ENCODE measurements at regions not wholly inside any gene's neighbourhood (a gene's known extent, or its start where the extent isn't known, plus 50 kb on each side); places are given as distances from the start of the nearest gene placed in this dataset.

DNA sequence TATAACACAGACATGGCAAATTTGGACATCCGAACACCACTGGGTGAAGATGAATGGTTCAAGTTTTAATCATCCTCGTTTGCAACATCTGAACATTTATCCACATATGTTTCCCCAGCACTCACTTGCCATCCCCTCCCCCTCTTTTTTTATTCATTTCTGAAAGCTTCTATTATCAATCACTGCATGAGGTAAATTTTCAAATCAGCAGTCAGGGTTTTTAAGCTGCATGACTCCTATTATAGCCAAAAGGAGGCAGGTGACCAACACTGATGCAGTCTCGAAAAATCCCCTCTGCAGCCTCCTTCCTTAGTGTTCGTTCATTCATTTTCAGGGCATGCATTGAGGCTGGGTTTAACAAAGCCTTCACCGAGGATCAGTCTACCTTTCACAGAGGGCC, 530.8 kb upstream of the JARID2 start:
- H3K27me3 Mint-ChIP-seq (ENCODE audit: low read depth) = peaks cover 2% of the 10 kb centered on the region
- Histone ChIP-seq H3K18ac (ENCODE audit: insufficient read length, low read depth, low read length) (no peak overlapping the region), H3K27ac (ENCODE audit: insufficient read length, low read depth, low read length) (no peak overlapping the region), H4K5ac (ENCODE audit: insufficient read length, low read depth, low read length) (no peak overlapping the region), H3K4me1 (ENCODE audit: insufficient read depth, low read length) (no peaks in the 10 kb centered on the region), H2BK5ac (ENCODE audit: insufficient read length, low read length) (no peak overlapping the region), H3K9me3 (ENCODE audit: control insufficient read depth, low read depth, low read length) (no peaks in the 10 kb centered on the region), H2BK12ac (ENCODE audit: insufficient read length, low read depth, low read length) (no peak overlapping the region), H4K20me1 (ENCODE audit: control insufficient read depth, insufficient read depth, insufficient read length) (no peaks in the 10 kb centered on the region), H3T11ph (ENCODE audit: low read length) (no peak overlapping the region), H3K9ac (ENCODE audit: extremely low read depth, insufficient read length, low read length) (no peak overlapping the region), H3K23me2 (ENCODE audit: insufficient read length, low read depth, low read length, poor library complexity, severe bottlenecking) (no peaks in the 10 kb centered on the region), H2BK20ac (ENCODE audit: low read depth, low read length, poor library complexity, severe bottlenecking) (no peak overlapping the region), H3K56ac (ENCODE audit: insufficient read length, low read depth, low read length) (no peak overlapping the region), H2BK15ac (ENCODE audit: low read depth, low read length) (no peak overlapping the region), H3K79me2 (ENCODE audit: insufficient read depth, low read length) (no peaks in the 10 kb centered on the region), H4K8ac (replicated peaks; ENCODE audit: insufficient read length, low read depth, low read length) (no peak overlapping the region), H2AFZ (ENCODE audit: low read length) (no peak overlapping the region), H3K4ac (ENCODE audit: low read depth, low read length) (no peak overlapping the region), H3K23ac (ENCODE audit: insufficient read length, low read depth, low read length) (no peak overlapping the region), H3K14ac (ENCODE audit: insufficient read depth, low read length) (no peak overlapping the region), H3K4me2 (ENCODE audit: insufficient read depth, insufficient read length, low read length) (no peak overlapping the region), H3K27me3 (ENCODE audit: insufficient read depth, low read length) (no peaks in the 10 kb centered on the region), H2AK5ac (ENCODE audit: insufficient read length, low read length) (no peak overlapping the region), H2BK120ac (ENCODE audit: low read depth, low read length, poor library complexity, severe bottlenecking) (no peak overlapping the region), H3K79me1 (ENCODE audit: insufficient read depth, low read depth, low read length, poor library complexity, severe bottlenecking) (no peaks in the 10 kb centered on the region), H4K91ac (ENCODE audit: insufficient read length, low read depth, low read length) (no peak overlapping the region)
- H3K4me3 Mint-ChIP-seq = no peak overlapping the region
- peaks cover 0 to 11% (median 5%) of the 10 kb centered on the region in 3 experiments; a peak in 5 of 7 replicates for H3K36me3 Mint-ChIP-seq (ENCODE audit: insufficient read depth in 1 of 3, low read depth in 3 of 3)
- WGBS (ENCODE audit: extremely low coverage, insufficient read length, low lambda C conversion rate) = no CpG with 5 or more reads among the region's 5 CpGs
- TF ChIP-seq, protein P1, sequence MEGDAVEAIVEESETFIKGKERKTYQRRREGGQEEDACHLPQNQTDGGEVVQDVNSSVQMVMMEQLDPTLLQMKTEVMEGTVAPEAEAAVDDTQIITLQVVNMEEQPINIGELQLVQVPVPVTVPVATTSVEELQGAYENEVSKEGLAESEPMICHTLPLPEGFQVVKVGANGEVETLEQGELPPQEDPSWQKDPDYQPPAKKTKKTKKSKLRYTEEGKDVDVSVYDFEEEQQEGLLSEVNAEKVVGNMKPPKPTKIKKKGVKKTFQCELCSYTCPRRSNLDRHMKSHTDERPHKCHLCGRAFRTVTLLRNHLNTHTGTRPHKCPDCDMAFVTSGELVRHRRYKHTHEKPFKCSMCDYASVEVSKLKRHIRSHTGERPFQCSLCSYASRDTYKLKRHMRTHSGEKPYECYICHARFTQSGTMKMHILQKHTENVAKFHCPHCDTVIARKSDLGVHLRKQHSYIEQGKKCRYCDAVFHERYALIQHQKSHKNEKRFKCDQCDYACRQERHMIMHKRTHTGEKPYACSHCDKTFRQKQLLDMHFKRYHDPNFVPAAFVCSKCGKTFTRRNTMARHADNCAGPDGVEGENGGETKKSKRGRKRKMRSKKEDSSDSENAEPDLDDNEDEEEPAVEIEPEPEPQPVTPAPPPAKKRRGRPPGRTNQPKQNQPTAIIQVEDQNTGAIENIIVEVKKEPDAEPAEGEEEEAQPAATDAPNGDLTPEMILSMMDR (conservative IDR thresholded peaks at IDR 0.05) = no peak
- no peak overlapping the region for H3K27ac Mint-ChIP-seq
- no peak for DNase-seq
- peaks cover 19 to 24% of the 10 kb centered on the region in 2 experiments for H3K4me1 Mint-ChIP-seq
- H3K9me3 Mint-ChIP-seq = peaks cover 5 to 10% of the 10 kb centered on the region in 2 experiments; a peak in 4 of 5 replicates
